Uterus (tissue), 2 donors: ENCODE measurements at regions not wholly inside any gene's neighbourhood (a gene's known extent, or its start where the extent isn't known, plus 50 kb on each side); places are given as distances from the start of the nearest gene placed in this dataset.

Experiments
- CTCF ChIP-seq, 4 experiments: fragments of 200-600 bp in 2 of 4; fragments of 450-650 bp in 2 of 4; sonication (generic) in 2 of 4; IDR thresholded peaks; one replicate each; pipeline ENCODE4 v1.5.1; 2016 to 2019; ENCODE audit warnings: antibody characterized with exemption in 4 of 4, mild to moderate bottlenecking in 2 of 4, moderate library complexity in 1 of 4
- POLR2A ChIP-seq, 2 donors: fragments of 450-650 bp; IDR thresholded peaks; one replicate each; pipeline ENCODE4 v1.6.1; 2016; ENCODE audit warnings: antibody characterized with exemption in 2 of 2, mild to moderate bottlenecking in 1 of 2, moderate library complexity in 1 of 2

- TF ChIP-seq CTCF (IDR thresholded peaks at IDR 0.05) (no peak), POLR2A (IDR thresholded peaks at IDR 0.05) (no peak)
These were observed 269.3 kb downstream of the KCNRG start for GRCh38 chr13:50284540-50284939.
